ENCODE measurements at regions not wholly inside any gene's neighbourhood (a gene's known extent, or its start where the extent isn't known, plus 50 kb on each side); places are given as distances from the start of the nearest gene placed in this dataset.

DNA sequence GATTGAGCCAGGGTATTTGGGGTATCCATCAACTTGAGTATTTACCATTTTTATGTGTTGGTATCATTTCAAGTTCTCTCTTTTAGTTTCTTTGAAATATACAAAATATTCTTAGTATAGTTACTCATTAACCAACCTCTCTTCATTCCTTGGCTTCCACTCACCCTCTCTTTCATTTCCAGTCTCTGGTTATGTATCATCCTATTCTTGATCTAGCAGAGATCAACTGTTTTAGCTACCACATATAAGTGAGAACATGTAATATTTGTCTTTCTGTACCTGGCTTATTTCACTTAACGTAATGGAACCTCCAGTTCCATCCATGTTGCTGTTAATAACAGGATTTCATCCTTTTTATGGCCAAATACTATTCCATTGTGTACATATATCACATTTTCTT lies 86.9 kb downstream of the DACT1 start:
- SMC1A ChIA-PET (ENCODE audit: uncharacterized antibody, unreplicated experiment) = no interaction called here

More for the DNA sequence above, 86.9 kb downstream of the DACT1 start:
- H3K79me2 ChIP-seq (ENCODE audit: control insufficient read depth, insufficient read depth, low read length) = no peaks in the 10 kb centered on the region
- H2AFZ ChIP-seq (ENCODE audit: control insufficient read depth, low read depth, low read length) = no peak overlapping the region
- no peaks in the 10 kb centered on the region for H4K20me1 ChIP-seq (ENCODE audit: control insufficient read depth, insufficient read depth)
- H3K9ac ChIP-seq (ENCODE audit: control insufficient read depth, insufficient read depth, low read length) = no peak overlapping the region
- ChIA-PET CTCF (no interaction called here), POLR2A (no interaction called here), RAD21 (ENCODE audit: unreplicated experiment) (no interaction called here)
- H3K4me3 ChIP-seq = no peak overlapping the region
- H3K4me2 ChIP-seq (ENCODE audit: control insufficient read depth, insufficient read depth) = no peak overlapping the region
- H3K9me3 ChIP-seq (replicated peaks; ENCODE audit: control insufficient read depth, insufficient read depth, low read length) = no peaks in the 10 kb centered on the region
- in situ Hi-C loops (cut with MboI) = no loop called here
- H3K36me3 ChIP-seq (ENCODE audit: control insufficient read depth in 2 of 2, insufficient read depth in 2 of 2, low read length in 1 of 2) = no peaks in the 10 kb centered on the region
- H3K27me3 ChIP-seq (replicated peaks in 1 of 2; ENCODE audit: control insufficient read depth in 2 of 2, insufficient read depth in 2 of 2, low read length in 1 of 2) = no peaks in the 10 kb centered on the region; a peak in 1 of 4 replicates
- no peaks in the 10 kb centered on the region for H3K4me1 ChIP-seq (ENCODE audit: control insufficient read depth, insufficient read depth, low read length)
- intact Hi-C loops (cut with micrococcal nuclease; ENCODE audit: unreplicated experiment) = no loop called here
- 8% methylated on average over 1 of the region's 1 CpG for WGBS (ENCODE audit: insufficient coverage, insufficient replicate concordance, low lambda C conversion rate, missing lambda C conversion rate)
- no peak; the same call in 2 of the 3 replicates for ATAC-seq
- no peak overlapping the region for H3K27ac ChIP-seq (ENCODE audit: control insufficient read depth, insufficient read depth)
- no TSS peak for BruUV-seq (replicated peaks)
- no peak for DNase-seq (ENCODE audit: low read depth, low spot score)
- TF ChIP-seq SMAD1 (IDR thresholded peaks at IDR 0.05; ENCODE audit: low read depth, partially characterized antibody) (no peak), STAT3 (IDR thresholded peaks at IDR 0.05; ENCODE audit: low read depth, low read length) (no peak), TCF3 (IDR thresholded peaks at IDR 0.05; ENCODE audit: borderline replicate concordance, insufficient read depth, low read depth, low read length) (no peak), SREBF1 (IDR thresholded peaks at IDR 0.05; ENCODE audit: low read length) (no peak), NFIC (IDR thresholded peaks at IDR 0.05; ENCODE audit: low read depth, low read length) (no peak), EGR1 (IDR thresholded peaks at IDR 0.05; ENCODE audit: borderline replicate concordance in 1 of 2, low read depth in 2 of 2, low read length in 2 of 2) (no peak), PAX5 (IDR thresholded peaks at IDR 0.05; ENCODE audit: borderline replicate concordance, low read depth, low read length) (no peak), HDAC2 (IDR thresholded peaks at IDR 0.05) (no peak), E2F8 (IDR thresholded peaks at IDR 0.05; ENCODE audit: low read depth, partially characterized antibody) (no peak), NFYB (IDR thresholded peaks at IDR 0.05; ENCODE audit: insufficient read depth, low read depth, low read length) (no peak), ZBED1 (IDR thresholded peaks at IDR 0.05; ENCODE audit: borderline replicate concordance) (no peak), SIX5 (IDR thresholded peaks at IDR 0.05; ENCODE audit: low read depth, low read length, severe bottlenecking) (no peak), RFX5 (IDR thresholded peaks at IDR 0.05; ENCODE audit: low read depth, low read length) (no peak)
- TF ChIP-seq, protein P1, sequence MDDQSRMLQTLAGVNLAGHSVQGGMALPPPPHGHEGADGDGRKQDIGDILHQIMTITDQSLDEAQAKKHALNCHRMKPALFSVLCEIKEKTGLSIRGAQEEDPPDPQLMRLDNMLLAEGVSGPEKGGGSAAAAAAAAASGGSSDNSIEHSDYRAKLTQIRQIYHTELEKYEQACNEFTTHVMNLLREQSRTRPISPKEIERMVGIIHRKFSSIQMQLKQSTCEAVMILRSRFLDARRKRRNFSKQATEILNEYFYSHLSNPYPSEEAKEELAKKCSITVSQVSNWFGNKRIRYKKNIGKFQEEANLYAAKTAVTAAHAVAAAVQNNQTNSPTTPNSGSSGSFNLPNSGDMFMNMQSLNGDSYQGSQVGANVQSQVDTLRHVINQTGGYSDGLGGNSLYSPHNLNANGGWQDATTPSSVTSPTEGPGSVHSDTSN (IDR thresholded peaks at IDR 0.05; ENCODE audit: insufficient replicate concordance, low read depth, low read length) = no peak
- FAIRE-seq = no peak

All from GM12878 (cell line).